ENCODE measurements at regions not wholly inside any gene's neighbourhood (a gene's known extent, or its start where the extent isn't known, plus 50 kb on each side); places are given as distances from the start of the nearest gene placed in this dataset.

- Histone ChIP-seq H3K14ac (ENCODE audit: insufficient read depth, low read length) (no peak overlapping the region), H3K9ac (ENCODE audit: extremely low read depth, insufficient read length, low read length) (no peak overlapping the region), H2BK15ac (ENCODE audit: low read depth, low read length) (no peak overlapping the region), H3K4me2 (ENCODE audit: insufficient read depth, insufficient read length, low read length) (no peak overlapping the region), H3K4me1 (ENCODE audit: insufficient read depth, low read length) (no peaks in the 10 kb centered on the region), H3K79me1 (ENCODE audit: insufficient read depth, low read depth, low read length, poor library complexity, severe bottlenecking) (no peaks in the 10 kb centered on the region), H2BK20ac (ENCODE audit: low read depth, low read length, poor library complexity, severe bottlenecking) (no peak overlapping the region), H4K20me1 (ENCODE audit: control insufficient read depth, insufficient read depth, insufficient read length) (no peaks in the 10 kb centered on the region), H3K23ac (ENCODE audit: insufficient read length, low read depth, low read length) (no peak overlapping the region), H4K91ac (ENCODE audit: insufficient read length, low read depth, low read length) (no peak overlapping the region), H3K4ac (ENCODE audit: low read depth, low read length) (no peak overlapping the region), H2BK12ac (ENCODE audit: insufficient read length, low read depth, low read length) (no peak overlapping the region), H2BK5ac (ENCODE audit: insufficient read length, low read length) (no peak overlapping the region), H4K8ac (replicated peaks; ENCODE audit: insufficient read length, low read depth, low read length) (no peak overlapping the region), H2AFZ (ENCODE audit: low read length) (no peak overlapping the region), H2BK120ac (ENCODE audit: low read depth, low read length, poor library complexity, severe bottlenecking) (no peak overlapping the region), H3K23me2 (ENCODE audit: insufficient read length, low read depth, low read length, poor library complexity, severe bottlenecking) (no peaks in the 10 kb centered on the region), H3T11ph (ENCODE audit: low read length) (no peak overlapping the region), H2AK5ac (ENCODE audit: insufficient read length, low read length) (no peak overlapping the region), H3K79me2 (ENCODE audit: insufficient read depth, low read length) (no peaks in the 10 kb centered on the region), H3K9me3 (ENCODE audit: control insufficient read depth, low read depth, low read length) (no peaks in the 10 kb centered on the region), H3K56ac (ENCODE audit: insufficient read length, low read depth, low read length) (no peak overlapping the region), H3K27ac (ENCODE audit: insufficient read length, low read depth, low read length) (no peak overlapping the region), H3K27me3 (ENCODE audit: insufficient read depth, low read length) (no peaks in the 10 kb centered on the region), H4K5ac (ENCODE audit: insufficient read length, low read depth, low read length) (no peak overlapping the region), H3K18ac (ENCODE audit: insufficient read length, low read depth, low read length) (no peak overlapping the region)
- Mint-ChIP-seq H3K36me3 (ENCODE audit: insufficient read depth in 1 of 3, low read depth in 3 of 3) (peaks cover 9 to 14% (median 11%) of the 10 kb centered on the region in 3 experiments), H3K4me1 (peaks cover 0 to 11% of the 10 kb centered on the region in 2 experiments; a peak in 2 of 4 replicates), H3K9me3 (peaks cover 9 to 16% of the 10 kb centered on the region in 2 experiments), H3K27me3 (ENCODE audit: low read depth) (no peaks in the 10 kb centered on the region; the same call in 1 of the 2 replicates), H3K27ac (no peak overlapping the region), H3K4me3 (no peak overlapping the region)
- DNase-seq, result no peak
- TF ChIP-seq CTCF (conservative IDR thresholded peaks at IDR 0.05), result no peak
These were observed 349.8 kb downstream of the HINT1 start for GRCh38 chr5:130815246-130815645.
